ENCODE measurements at regions not wholly inside any gene's neighbourhood (a gene's known extent, or its start where the extent isn't known, plus 50 kb on each side); places are given as distances from the start of the nearest gene placed in this dataset.

DNA sequence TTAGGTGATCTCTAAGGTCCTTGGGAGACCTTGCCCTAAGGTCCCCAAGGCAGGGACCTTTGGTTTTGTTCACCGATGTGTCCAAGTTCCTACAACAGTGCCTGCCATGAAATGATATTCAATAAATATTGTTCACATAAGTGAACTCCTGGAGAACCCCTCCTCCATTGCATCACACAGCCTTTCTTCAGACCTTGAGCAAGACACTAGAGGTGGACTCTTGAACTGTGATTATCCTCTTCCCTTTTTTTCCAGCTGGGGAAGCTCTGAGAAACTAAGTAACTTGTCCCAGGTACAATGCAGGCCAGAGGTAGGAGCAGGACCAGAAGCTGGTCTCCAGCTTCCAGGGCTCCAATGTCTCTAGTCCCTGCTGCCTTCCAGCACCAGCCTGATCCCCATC is 76.6 kb upstream of the LMO1 start:
- DNase-seq (ENCODE audit: low read depth in 3 of 3), result no peak

GRCh38 chr11:8339592-8340022 is 75.9 kb upstream of the LMO1 start:
- no peak for DNase-seq (ENCODE audit: low read depth in 3 of 3)

DNA sequence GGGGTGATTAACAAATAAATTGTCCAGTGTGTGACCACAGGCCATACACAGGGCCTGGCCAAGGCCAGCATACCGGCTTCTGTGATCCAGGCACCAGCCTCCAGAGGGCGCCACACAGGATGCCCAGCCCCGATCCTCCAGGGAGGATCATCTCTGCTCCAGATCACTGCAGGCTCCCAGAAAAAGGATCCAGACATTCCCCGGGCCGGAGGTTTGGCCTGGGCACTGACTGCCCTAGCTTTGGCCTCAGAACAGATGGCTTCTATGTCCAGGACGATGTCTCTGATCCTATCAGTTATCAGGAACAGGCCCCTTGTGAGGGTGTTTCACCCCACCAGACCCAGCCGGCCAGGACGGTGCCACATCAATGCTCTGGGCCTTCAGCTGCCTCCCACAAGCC is 74.5 kb upstream of the LMO1 start:
- DNase-seq (ENCODE audit: low read depth in 3 of 3), result no peak

DNA sequence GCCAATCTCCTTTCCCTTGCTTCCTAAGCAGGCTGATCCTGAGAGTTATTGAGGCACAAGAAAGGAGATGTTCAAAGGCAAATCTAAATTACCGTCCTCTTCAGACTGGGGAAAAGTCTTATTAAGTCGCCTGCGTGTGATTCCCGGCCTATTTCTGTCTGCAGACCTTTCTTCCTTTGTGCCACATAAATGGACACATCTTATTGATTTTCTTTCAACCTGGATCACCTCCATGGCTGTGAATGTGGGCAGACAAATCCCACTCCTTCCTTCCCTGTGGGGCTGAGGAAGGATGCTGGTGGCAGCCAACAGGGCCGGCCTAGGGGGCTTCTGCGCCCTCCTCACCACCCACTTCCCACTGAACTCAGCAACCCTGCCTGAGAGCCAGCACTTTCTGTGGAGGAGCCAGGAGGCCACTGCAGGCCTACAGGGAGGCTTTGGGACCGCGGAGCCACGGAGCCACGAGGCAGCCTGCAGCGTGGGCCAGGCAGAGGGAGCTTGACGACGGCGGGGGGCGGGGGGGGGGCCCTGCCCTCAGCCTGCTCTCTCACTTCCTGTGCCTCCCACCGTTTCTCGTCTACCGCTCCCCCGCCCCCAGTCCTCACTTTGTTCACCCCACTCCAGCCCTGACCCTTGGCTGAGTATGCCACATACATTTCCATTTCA is 73.6 kb upstream of the LMO1 start:
- DNase-seq (ENCODE audit: low read depth in 3 of 3), result no peak

GRCh38 chr11:8336356-8337129 is 72.9 kb upstream of the LMO1 start:
- DNase-seq (ENCODE audit: low read depth in 3 of 3), result no peak

- DNase-seq (ENCODE audit: low read depth in 3 of 3), result no peak
Measured at GRCh38 chr11:8335683-8336082, 72.0 kb upstream of the LMO1 start.

GRCh38 chr11:8335186-8335585 is 71.5 kb upstream of the LMO1 start:
- DNase-seq (ENCODE audit: low read depth in 3 of 3), result no peak

DNA sequence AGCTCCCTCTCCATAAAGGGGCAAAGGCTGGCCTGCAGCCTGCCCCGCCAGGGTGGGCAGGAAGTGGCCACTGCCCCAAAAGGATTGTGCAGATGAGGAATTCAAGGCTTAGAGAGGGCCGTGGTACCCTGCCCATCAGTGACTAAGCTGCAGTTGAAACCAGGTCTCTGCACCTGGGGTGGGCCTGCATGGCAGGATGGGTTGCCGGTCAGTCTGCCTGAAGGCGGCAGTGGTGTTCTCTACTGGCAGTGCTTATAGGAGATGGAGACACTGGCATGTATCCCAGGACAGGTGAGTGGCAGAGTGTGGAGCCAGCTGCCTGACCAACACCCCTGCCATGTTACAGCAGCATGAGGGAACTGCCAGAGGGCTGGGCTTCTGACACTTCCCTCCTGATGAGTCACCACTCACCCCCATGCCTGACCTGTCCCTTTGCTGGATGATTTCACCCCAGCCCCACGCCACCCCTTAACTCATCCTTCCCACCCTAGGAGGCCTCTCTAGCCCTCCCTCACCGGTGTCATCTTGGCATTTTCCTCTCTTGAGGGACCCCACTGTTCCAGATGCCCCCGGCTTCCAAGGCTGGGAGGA is 70.2 kb upstream of the LMO1 start:
- DNase-seq (ENCODE audit: low read depth in 3 of 3), result no peak

DNA sequence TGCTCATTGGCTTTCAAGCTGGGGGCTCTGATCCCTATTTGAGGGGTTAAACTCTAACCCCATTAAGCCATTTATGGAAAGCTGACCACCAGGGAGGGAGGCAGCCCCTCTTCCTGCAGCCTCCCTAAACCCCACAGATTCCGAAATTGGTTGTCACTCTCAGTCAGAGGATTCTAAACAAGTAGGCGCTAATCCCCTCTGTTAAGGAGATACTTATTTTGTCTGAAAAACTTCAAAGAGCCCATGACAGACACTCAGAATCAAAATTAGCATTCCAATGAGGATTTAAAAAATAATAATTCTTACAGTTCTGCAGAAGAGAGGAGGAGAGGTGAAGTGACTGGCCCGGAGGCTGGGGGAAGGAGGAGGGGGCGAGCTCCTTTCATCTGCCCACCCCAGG is 69.7 kb upstream of the LMO1 start:
- DNase-seq (ENCODE audit: low read depth in 3 of 3), result no peak

DNA sequence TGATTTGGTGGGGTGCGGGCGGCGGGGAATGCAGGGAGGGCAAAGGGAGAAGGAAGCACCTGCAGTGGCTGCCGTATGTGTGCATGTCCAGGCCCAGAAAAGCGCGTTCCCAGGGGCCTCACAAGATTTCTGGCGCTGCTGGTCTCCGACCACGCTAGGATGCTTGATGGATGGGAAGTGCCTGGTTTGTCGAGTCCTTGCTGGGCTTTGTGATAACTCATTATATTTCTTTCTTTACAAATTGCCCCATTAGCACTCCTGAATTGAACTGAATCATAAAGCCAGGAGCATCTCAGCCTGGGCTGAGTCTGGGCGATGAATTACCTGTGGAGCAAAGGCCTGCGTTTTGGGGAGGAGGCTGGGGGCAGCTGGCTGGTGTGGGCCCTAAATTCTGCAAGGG is 69.2 kb upstream of the LMO1 start:
- no peak for DNase-seq (ENCODE audit: low read depth in 3 of 3)

DNA sequence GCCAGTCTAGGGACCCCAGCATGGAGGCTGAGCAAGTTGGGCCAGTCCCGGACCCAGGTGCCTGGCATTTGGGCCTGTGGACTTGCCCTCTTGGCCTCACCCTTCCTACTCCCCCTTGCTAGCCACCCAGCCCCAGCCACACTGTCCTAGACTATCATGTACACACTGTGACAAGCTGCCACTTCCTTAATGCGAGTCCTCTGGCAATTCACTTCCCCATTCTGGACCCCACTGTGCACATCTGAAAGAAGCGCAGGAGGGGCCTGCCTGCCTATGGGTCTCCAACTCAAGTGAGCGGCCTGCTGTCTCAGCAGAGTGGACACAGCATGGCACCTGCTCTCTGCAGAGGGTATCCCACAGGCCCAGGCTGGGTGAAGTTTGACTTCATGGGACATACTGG is 68.5 kb upstream of the LMO1 start:
- DNase-seq (ENCODE audit: low read depth in 3 of 3), result no peak

DNA sequence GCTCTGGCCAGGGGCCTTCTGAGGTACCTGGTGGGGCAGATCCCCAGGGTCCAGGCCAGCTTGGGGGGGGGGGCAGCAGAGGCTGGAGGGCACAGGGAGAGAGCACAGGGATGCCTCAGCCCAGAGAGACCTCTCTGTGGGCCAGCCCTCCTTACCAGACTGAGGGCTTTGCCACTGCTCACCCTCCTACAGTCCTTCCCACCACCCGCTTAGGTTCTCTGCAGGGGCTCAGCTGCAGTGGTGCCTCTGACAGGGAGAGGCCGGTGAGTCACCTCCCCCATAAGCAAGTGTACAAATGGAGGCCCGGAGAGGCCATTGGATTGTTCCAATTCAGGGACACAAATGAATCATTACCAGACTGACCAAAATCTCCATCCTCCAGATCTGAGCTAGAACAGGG is 68.1 kb upstream of the LMO1 start:
- no peak for DNase-seq (ENCODE audit: low read depth in 3 of 3)

GRCh38 chr11:8330896-8331295 is 67.2 kb upstream of the LMO1 start:
- no peak for DNase-seq (ENCODE audit: low read depth in 3 of 3)

- DNase-seq (ENCODE audit: low read depth in 3 of 3), result no peak
Measured at GRCh38 chr11:8330404-8330803, 66.7 kb upstream of the LMO1 start.

- no peak for DNase-seq (ENCODE audit: low read depth in 3 of 3)
Measured at GRCh38 chr11:8329847-8330361, 66.2 kb upstream of the LMO1 start.

DNA sequence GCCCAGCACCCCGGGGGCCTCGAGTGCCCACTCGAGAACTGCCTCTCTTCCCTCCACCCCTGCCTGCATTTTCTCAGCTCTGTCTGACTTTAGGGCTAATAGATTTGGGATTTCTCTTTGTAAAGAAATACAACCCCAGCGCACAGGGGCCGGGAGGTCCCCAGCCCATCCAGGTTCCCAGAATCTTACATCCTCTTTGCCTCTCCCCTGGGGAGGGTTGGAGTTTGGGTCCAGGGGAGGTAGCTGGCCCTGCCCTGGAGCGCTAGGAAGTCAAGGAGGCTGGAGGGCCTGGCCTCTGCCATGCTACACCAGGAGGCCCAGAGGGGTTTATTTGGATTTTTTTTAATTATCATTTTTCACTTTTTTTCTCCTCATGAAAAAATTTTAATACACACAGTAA is 65.7 kb upstream of the LMO1 start:
- no peak for DNase-seq (ENCODE audit: low read depth in 3 of 3)

GRCh38 chr11:8328848-8329330 is 65.2 kb upstream of the LMO1 start:
- DNase-seq (ENCODE audit: low read depth in 3 of 3), result peak; percentile 3 to 18 (median 13)

DNA sequence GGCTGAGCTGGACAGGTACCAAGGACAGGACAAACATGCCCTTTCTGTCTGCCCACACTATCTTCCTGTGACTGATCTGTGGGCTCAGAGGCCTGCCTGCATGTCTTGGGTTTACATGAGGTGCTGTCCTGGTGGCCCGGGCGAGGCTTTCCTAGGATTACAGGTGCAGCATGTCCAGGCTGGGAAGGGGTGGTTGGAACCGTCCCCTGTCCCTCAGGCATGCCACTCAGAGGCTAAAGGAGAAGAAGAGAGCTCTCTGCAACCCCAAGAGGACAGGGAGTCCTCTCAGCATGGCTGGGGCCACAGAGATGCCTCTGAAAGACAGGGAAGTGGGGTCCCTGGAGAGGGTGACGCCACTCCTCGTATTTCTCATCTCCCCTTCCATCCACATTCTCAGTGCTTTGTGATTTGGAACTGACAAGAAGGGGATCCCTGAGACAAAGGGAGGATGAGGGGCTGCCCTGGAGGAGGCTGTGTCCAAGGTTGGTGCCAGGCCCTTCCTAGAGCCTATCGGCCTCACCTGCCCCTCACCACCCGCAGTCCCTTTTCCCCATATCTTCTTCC is 64.6 kb upstream of the LMO1 start:
- DNase-seq (ENCODE audit: low read depth in 3 of 3), result no peak

DNA sequence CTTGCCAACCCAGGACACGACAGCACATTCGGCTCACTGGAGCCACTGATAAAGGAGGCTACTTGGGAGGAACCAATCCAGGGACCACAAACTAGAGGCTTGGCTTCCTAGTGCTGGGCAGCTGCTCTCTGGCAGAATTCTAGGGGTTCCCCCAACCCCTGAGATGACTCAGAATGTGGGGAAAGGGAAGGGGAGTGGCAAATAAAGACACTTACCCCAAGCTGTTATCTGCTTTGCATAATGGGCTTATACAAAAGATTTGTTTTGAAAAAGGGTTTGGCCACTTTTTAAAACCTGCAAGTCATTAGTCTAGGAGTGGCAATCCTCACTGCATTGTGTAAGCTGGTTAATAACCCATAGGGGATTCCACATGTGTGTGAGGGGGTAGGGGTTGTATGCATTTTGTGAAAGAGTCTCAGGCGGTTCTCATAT is 64.1 kb upstream of the LMO1 start:
- DNase-seq (ENCODE audit: low read depth in 3 of 3), result no peak

GRCh38 chr11:8326337-8326736 is 62.7 kb upstream of the LMO1 start:
- no peak for DNase-seq (ENCODE audit: low read depth in 3 of 3)

DNA sequence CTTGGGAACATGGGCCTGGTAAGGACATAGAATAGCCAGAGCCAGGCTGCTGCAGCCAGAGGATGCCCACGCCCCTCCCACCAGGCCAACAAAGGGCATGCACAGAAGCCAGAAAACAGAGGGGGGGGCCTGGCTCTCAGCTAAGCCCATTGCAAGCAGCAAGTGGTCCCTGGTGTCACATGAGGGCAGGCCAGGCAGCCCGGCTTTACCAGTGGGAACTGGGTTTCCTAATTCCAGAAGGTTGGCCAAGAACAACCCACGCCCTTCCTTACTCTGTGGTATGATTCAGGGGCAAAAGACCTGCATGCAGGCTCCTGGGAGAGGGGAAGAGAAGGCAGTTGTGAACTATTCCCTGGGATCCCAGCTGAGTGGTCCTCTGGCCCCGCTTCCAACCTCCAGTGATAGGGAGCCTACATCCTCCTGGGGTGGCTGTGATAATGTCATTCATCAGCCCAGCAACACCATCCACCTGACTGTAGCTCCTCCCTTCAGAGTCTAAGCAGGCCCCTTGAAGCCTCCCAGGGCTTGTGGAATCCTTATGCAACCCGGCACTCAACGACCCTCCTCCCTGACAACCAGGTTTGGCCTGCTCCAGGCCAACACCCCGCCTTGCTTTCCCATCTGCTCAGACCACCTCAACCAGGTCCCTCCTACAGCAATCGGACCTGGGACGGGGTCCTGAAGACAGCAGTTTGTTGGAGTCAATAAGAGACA is 62.1 kb upstream of the LMO1 start:
- DNase-seq (ENCODE audit: low read depth in 3 of 3), result no peak
